Activated CD8-positive, alpha-beta memory T cell treated with anti-CD3 and anti-CD28 coated beads for 24 hours (primary cell): ENCODE measurements at regions not wholly inside any gene's neighbourhood (a gene's known extent, or its start where the extent isn't known, plus 50 kb on each side); places are given as distances from the start of the nearest gene placed in this dataset.
"Not testable (repeated sequence)": the region's sequence is repeated elsewhere in the genome, so short reads cannot be mapped to it uniquely, and the experiment has no call there.

ENCODE experiments used
- DNase-seq: peaks from one replicate; pipeline ENCODE4 v3.0.0-alpha.2; 2020

DNA sequence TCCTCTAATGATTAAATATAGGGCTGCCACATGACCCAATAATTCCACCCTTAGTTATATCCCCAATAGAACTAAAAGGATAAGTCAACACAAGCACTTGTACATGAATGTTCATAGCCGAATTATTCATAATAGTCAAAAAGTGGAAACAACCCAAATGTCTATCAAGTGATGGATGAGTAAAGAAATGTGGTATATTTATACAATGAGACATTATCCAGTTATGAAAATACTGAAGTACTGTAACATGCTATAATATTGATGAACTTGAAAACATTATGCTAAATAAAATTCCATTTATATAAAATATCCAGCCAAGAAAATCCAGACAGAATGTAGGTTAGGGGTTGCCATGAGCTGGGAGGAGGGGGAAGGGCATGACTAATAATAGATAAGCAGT lies 436.7 kb upstream of the AADAT start:
- DNase-seq = no peak

DNA sequence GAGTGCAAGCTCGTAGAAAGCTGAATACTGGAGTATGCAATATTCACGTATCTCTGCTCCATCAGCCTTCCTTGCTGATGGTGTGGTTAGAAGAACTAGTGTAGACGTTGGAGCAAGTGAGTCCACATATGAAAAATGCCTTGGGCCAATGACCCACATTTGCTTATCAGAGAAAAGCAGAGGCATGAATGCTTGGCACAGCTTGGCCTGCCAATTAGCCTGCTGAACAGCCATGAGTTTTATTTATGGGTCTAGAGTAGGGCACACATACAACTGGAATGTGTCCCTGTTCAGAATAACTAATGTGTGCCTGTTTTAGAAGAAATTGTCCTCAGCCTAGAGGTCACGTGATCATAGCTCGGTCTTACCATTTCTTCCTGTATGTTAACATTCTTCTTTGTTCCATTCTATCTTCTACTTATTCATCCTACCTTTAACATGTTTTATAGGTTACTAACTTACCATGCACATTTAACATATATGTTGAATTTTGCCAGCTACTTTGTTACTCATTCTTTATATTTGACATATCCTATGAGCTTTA lies 432.7 kb upstream of the AADAT start:
- no peak for DNase-seq

DNA sequence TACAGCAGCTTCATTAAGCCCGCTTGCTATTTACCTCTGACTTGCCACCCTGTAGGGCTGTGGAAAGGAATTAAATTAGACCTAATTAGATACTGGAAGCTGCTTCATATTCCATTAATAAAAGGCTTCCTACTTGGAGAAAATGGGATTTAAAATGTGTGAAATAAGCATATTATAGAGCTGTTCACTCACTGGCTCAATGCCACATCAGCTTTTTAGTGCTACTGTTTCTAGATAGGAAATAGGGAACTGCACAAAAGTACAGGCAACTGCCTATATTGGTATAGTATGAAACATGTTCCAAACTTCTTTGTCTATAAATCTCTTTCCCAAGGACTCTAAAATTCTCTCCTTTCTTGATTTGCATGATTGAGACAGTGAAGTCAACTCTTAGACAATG lies 407.9 kb upstream of the AADAT start:
- DNase-seq = no peak

DNA sequence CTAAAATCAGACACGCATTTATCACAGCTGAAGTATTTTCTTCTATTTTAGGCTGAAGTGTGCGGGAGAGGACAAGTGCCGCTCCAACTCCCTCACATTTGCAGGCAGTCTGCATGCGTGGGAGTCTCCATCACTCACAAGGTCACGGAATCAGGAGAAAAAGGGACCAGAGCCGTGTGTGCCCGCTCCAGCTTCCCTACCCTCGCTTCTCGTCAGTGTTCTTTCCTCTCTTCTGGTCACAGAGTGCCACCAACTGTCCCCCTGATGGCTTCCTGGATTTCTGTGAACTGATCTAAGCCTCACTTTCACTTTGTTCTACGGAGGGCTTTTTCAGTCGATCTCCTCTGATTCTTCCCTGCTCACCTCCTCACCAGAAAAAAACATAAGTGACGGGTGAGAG lies 407.4 kb upstream of the AADAT start:
- DNase-seq = no peak

DNA sequence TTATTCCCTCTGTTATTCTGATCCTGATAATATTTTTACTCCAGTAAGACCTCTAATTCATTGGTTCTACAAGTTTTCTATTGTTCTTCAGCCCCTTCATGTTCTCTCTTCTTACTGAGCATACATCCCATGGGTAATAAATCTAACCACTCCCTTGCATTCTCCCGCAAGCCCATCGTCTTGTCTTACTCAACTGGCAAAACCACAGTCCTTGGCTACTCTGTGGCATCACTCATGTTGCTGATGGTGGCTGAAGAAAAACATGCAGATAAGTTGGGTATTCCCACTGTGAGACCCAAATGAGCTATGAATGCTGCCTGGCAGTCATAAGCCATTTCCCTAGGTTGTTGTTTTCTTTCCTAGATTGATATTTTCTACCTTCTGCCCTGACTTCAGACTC lies 402.2 kb upstream of the AADAT start:
- no peak for DNase-seq

DNA sequence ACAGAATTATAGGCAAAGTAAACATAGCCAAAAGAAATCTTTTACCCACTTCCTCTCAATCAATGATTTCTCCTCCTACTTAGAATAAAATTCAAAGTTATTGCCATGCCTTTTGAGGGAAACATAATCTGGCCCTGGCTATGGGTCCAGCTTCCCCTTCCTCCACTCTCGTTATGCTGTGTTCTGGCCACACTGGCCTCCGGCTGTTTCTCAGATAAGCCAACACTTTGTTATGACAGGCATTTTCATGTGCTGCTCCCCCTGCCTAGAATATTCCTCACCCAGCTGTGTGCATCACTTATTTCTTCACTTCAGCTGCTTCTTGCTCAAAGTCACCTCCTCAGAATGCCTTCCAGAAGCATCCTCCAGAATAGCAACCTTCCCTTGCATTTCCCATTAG lies 386.6 kb upstream of the AADAT start:
- no peak for DNase-seq

DNA sequence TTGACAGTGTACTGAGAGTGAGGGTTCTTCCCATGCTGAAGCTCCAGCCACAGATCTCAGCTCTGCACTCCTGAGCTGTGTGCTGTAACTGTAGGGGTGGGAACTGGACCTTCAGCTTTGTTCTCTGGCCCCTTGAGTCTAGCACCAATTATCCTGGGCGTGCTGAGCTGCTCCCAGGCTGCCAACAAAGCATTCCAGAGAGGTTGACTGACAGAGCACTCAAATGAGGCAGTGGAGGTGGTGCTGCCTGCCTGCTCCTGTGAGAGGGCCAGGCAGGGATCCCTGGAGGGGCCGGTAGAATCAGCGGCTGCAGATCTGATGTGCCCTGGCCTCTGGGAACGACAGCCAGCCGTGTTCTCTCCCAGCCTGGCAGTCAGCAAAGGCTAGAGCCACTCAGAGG lies 375.7 kb upstream of the AADAT start:
- no peak for DNase-seq

DNA sequence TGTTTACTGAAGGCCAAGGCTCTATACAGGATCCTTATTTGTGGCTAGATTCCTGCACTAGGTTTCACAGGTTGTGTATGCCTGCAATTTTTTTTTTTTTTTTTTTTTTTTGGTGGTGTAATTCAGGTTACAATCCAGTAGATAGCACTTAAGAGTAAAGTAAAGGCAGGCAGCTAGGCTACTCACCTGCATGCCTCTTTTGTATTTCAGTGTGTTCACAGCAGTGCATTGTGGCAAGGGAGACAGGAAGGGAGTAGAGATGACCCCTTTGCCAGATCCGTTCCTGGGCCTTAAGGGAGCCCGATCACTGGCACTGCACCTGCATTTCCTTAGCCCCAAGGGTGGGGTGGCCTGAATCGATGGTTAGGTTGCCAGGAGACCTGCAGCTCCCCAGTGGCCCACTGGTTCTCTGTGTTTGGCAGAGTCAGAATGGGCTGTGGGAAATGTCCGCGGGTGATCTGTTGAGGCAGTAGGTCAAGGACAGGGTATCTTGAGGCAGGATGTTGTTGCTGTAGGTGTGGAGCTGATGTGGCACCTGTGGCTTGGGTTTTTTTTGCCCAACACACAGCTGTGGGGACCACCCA lies 374.9 kb upstream of the AADAT start:
- DNase-seq = no peak

DNA sequence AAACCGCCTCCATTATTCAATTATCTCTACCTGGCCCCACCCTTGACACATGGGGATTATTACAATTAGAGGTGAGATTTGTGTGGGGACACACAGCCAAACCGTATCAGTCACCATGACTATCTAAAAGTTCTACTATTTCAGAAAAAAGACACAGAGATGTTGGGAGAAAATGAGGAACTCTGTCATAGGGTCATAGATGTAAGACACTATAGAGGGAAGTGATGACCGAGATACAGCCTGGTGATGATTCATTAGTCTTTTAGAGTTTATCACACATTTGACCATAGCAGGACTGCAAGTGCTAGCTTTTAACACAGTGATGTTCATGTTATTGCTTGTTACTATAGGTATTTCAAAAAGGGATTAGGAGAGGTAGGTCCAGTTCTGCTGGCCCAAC lies 357.0 kb upstream of the AADAT start:
- no peak for DNase-seq

DNA sequence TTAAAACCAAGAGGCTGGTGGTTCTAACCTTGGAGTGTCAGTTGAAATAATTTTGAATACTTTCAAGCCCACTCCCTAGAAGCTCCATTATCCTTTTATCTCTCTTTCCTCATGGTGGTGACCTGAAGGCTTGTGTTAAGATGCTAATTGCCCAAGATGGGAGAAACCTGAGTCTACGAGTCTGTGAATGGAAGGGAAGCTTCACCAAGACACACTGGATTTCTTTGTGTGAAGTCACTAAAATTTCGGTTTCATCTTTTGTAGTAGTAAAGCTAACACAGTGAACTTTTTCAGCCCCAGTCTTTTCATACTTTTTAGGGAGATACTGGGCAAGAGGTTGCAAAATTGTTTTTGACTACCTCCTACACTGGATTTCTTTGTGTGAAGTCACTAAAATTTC lies 351.4 kb upstream of the AADAT start:
- not testable (repeated sequence) for DNase-seq

DNA sequence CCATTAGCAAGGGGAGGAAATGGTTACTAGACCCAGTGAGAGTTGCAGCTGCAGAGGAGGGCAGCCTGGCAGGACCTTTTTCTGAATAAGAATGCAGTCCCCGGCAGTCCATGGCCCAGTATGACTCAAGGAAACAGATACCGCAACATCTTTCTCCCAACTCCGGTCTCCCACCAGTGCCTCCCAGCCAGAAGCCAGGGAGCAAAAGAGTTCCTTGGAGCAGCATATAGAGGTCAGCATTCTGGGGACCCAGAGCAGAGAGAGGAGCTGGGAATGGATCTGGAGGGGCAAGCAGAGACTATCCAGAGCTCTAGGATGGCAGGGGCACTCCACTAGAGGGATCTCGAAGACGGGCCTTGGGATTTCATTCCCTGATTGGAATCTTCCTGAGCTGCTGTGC lies 339.2 kb upstream of the AADAT start:
- DNase-seq = no peak

DNA sequence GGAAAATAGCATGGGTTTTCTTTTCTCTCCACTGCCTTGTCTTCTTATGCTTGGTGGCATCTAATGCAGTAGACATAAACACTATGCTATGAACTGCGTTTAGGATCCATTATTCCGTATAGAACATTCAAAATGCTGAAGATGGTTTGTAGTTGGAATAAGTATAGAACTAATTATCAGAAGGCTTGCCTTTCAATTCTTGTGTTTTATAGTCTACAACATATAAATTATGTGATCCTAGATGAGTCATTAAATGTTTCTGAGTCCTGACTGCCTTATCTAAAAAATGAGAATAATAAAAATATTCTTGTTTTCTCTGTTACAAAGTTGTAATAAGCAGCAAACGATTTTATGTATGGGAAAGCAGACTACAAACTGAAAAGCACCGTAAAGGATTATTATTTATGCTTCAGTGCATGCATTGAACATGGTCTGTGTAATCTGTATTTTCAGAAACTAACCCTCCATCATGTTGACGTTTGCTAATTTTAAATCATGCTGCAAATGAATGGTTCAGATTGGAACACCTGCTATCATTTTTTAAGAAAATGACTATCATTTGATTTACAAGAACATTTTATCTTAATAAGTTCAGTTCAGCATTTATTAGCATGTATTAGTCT lies 335.9 kb upstream of the AADAT start:
- no peak for DNase-seq

DNA sequence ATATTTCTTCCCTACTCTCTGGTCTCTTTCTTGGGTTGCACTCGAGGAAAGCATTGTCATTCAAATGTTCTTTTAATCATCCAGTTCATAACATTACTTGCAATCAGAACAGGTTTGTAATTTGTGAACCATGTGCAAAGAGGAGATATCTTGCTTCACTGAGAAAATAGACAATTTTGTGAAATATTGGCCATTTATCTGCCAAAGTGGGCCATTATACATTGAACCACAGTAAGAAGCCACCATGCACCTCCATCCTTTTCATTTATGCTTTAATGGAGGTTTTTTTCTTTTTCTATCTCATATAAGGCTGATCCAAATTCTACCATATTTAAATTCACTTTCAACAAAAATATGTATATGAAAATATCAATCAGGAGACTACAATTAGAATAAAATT lies 335.3 kb upstream of the AADAT start:
- DNase-seq = no peak

DNA sequence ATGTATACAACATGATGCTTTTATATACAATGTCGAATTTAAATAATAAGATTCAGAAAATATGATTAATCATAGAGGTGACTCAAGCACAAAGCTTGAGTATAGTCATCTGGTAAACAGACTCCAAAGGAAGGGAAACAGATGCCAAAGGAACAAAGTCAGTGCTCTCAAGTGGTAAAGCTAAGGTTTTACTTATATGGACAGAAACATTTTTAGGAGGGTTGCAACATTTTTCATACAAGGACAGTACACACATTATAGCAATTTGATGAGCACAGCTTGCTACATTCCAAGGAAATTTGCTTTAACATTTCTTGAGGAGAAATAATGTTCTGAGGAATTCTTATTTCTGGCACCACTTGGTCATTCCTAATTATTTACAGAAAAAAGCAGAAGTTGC lies 333.4 kb upstream of the AADAT start:
- no peak for DNase-seq

DNA sequence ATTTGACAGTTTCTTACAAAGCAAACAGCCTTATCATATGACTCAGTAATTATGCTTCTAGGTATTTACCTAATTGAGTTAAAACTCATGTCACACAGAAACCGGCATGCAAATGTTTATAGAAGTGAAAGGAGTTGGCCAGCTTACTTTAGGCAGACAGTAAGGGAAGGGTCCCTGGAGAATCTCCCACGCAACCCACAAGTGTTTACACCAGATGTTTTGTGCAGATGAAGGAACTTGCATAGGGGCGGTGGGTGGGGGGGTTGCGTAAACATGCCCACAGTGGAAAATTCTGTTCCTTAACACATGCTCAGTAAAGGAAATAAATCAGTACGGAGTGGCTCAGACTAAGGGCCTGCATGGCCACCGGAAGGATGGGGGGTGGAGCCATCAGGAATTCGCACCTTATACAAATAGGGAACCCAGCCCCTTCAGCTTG lies 330.5 kb upstream of the AADAT start:
- DNase-seq = no peak

DNA sequence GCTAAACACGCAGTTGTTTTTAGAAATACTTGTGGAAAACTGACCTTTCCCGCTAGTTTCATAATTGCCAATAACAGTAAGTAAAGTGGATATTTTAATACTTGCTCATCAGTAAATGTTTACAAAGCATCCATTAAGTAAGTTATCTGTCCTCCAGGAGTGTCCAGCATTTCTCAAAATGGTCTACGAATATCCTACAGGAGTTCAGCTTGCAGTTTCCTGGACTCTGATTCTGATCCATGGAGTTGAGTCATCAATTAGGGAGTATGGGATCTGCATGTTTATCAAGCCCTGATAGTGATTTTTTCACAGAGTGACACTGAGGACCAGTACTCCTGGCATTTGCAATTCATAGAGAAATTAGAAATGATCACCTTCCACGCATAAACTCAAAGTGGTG lies 325.2 kb upstream of the AADAT start:
- DNase-seq = no peak

DNA sequence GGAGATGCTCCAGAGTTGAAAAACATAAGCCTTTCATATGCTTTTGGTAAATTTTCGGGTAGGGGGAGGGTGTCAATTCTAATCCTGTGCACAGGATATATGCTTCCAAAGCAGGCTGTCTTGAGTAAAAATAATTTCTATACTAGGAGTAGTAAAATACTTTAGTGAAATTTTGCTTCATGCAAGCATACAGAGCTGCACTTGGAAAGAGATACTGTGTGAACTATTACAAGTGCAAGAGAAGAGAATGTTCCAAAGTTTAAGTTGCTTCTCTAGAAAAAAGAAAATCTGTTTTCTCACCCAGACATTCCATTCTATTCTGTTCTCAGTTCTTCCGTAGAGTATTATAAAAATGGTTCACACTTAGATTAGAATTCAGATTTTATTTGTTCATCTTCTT lies 324.6 kb upstream of the AADAT start:
- no peak for DNase-seq

DNA sequence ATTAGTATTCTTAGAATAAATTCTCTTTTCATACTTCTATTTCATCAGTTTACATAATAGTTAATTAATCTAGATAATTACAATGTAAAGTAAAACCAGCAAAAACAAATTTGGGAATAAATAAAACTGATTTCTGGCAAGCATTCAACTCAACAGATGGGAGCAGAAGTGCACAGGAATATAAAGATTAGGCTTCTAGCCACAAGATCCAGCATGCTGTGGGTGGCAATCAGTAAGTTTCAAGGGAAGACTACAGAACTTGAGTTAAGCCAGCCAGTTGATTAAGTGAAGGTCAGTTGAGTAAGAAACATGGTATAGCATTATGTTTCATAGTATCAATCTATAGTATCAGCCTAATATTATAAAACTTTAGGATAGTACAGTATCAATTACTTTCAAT lies 324.2 kb upstream of the AADAT start:
- no peak for DNase-seq

DNA sequence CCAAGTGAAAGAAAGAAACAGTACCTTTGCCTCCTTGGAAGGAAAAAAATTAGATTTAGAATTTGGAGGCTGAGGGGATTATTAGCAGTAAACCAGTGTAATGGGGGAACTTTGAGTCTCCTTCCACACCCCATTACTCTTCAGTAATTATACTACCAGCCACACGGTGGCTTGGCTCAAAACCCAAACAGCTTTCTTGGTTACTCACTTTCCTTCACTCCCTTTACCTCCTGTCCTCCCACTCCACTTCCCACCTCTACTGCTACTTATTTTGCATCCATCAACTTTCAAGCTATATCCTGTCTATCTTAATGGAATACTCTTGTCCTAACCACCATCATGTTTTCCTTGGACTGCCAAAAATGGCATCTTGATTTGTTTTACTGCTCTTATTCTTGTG lies 310.6 kb upstream of the AADAT start:
- no peak for DNase-seq

DNA sequence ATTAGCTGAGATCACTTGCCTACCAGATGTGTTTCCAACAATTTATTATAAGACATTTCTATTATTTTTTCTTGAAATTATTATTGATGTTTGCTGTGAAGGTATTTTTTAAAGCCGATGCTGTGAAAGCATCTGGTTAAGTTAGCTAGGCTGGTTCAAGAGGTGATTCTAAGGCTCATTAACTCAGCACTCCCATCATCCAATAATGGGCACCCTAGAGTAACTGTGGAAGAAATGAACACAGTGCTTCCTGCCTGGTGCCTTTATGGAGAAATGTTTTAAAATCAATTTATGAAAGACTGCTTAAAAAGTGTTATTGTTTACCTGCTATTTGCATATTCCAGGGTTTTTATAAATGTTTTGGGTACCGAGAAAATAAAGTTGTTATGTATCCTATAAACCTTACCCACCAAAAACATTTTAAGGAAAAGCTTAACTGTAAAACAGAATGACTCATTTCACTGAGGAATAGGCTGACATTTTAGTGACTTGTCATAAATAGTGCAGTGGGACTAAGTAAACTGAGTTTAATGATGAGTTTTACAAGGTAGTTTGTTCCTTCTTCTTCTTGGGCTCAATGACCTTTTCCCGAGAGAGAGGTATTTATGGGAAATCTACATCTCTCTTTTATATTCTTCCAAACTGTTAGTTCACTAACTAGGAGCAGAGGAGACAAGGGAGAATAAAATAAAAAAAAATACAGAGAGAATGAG lies 310.0 kb upstream of the AADAT start:
- no peak for DNase-seq

DNA sequence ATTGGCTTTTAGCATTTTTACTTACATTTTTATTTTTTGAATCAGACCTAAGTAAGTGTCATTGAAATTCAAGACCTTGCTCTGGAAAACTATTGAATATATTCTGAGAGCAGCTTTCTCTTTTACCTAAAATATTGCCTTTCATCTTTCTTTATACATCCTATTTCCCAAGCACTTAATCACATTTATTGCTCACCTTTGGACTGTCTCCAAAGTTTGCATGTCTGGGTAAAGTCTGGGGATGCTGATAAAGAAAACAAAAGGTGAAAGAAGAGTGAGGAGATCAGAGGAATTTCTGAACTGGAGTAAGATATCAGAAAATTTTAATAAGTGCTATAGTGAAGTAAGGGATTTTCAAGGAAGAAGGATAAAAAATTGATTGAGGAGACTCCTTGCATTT lies 308.5 kb upstream of the AADAT start:
- DNase-seq = no peak

DNA sequence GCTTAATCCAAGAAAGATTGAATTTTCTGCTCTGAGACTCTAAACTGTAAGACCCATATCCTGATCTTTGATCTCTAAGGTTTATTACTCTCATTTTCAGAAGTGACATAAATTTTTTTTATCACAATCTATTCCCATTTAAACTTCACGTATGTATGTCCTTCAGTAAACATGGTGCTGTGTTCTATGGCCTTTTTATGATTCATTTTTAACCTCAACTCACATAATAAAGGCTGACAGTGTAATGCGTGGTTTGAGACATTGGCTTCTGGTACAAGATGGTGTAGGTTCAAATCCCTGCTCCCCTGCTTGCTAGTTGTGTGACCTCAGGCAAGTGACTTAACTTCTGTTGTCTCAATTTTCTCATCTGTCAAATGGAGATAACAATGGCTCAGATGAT lies 306.0 kb upstream of the AADAT start:
- DNase-seq = no peak

DNA sequence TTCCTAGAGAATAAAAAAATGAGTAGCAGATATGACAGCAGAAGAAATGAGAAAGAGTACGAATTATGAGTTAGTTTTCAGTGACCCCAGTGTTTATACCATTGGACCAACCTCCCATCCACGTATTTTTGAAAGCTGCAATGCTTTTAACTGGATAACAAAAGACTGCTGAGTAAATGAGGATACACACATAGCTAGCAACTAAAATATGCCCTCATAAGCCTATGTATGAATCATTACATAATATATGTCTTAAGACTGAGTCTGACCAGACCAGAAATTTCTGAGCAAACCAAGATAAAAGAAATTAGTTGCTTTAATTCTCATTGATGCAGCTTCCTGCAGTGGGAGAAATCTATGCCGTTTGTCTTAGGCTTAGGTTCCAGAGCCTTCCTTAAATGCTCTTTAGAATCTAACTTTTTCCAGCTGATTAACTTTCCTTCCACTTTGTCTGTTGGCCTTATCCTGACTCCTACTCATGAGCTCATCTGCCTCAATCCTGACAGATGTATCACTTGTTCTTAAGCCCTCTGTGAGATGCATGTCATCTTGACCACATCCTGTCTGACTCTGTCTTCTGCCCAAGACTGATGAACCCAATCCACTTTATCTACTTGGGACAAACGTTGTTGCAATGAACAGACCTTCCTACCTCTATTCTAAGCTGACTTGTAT lies 301.4 kb upstream of the AADAT start:
- no peak for DNase-seq

DNA sequence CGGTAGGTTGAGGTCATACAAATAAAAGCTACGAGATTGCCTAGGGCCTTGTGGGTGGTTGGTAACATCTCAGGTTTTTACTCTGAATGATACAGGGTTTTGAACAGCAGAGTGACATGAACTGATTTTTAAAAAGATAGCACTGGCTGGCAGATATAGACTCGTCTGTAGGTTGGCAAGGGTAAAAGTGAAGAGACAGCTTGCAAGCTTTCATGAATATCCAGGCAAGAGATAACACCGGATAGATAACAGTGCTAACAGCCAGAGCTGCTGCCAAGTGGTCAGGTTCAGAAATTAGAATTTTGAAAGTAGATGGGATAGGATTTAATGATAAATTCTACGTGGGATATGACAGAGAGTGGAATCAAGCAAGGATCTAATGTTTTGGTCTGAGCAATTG lies 299.7 kb upstream of the AADAT start:
- DNase-seq = no peak
